Colonic mucosa (tissue), 4 donors: ENCODE measurements at regions not wholly inside any gene's neighbourhood (a gene's known extent, or its start where the extent isn't known, plus 50 kb on each side); places are given as distances from the start of the nearest gene placed in this dataset.
A peak's percentile ranks its signal among the peaks of the same experiment; 100 is the strongest.
"Not testable (repeated sequence)": the region's sequence is repeated elsewhere in the genome, so short reads cannot be mapped to it uniquely, and the experiment has no call there.

ENCODE experiments used
- DNase-seq: peaks from one replicate; pipeline ENCODE4 v3.0.0-alpha.2; 2020
- H3K27ac ChIP-seq: fragments of 200-600 bp; one replicate; pipeline ENCODE4 v1.8.0; 2021
- H3K27me3 ChIP-seq: fragments of 200-600 bp; one replicate; pipeline ENCODE4 v1.8.0; 2021
- H3K36me3 ChIP-seq: fragments of 200-600 bp; one replicate; pipeline ENCODE4 v1.8.0; 2021
- H3K4me1 ChIP-seq: fragments of 200-600 bp; one replicate; pipeline ENCODE4 v1.8.0; 2021; ENCODE audit warnings: mild to moderate bottlenecking
- H3K4me3 ChIP-seq: fragments of 200-600 bp; one replicate; pipeline ENCODE4 v1.8.0; 2021
- H3K9ac ChIP-seq, 2 donors: one replicate each; pipeline ENCODE4 v1.7.0; 2013; ENCODE audit warnings: control low read depth in 2 of 2, low read depth in 2 of 2, low read length in 2 of 2
- H3K9me3 ChIP-seq: fragments of 200-600 bp; one replicate; pipeline ENCODE4 v1.8.0; 2021
- CTCF ChIP-seq: fragments of 200-600 bp; IDR thresholded peaks from one replicate; pipeline ENCODE4 v1.8.0; 2022; ENCODE audit warnings: antibody characterized with exemption, mild to moderate bottlenecking
- intact Hi-C: fragments of 100-400 bp; cut with DNase I; formaldehyde crosslinking; loops from one replicate; pipeline ENCODE4 v1.14.1; 2022
- donor health status: healthy.
- donor health status: DM: no; HTN: no; CAD: no.
- donor health status: DM: no; HTN: no; CAD: no.

GRCh38 chr1:88610687-88611086 lies 73.4 kb upstream of the PKN2 start:
- Histone ChIP-seq H3K9ac (no peak overlapping the region), H3K9me3 (no peaks in the 10 kb centered on the region), H3K4me1 (no peaks in the 10 kb centered on the region), H3K27ac (no peak overlapping the region), H3K36me3 (no peaks in the 10 kb centered on the region), H3K4me3 (no peak overlapping the region), H3K27me3 (no peaks in the 10 kb centered on the region)
- TF ChIP-seq CTCF: no peak
- intact Hi-C loops: no loop called here
- DNase-seq: no peak

DNA sequence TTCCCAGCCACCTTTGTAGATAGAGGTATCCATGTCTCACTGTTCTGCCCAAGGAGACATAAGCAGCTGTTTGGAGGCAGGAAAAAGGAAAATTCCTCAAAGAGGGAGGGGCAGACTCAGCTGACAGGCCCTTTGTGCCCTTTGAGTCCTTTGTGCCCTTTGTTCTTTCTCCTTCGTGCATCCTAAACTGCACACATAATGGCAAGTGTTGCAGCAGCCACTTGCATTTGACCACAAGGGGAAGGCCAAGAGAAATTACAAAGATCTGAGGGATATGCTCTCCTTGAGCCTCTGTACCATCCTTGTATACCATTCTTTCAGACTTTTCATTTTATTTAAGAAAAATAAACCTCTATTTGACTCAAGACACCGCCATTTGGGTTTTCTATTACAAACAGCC lies 71.8 kb upstream of the PKN2 start:
- no peak overlapping the region for H3K9ac ChIP-seq
- peak; percentile 36 for DNase-seq
- H3K36me3 ChIP-seq: no peaks in the 10 kb centered on the region
- H3K4me3 ChIP-seq: no peak overlapping the region
- no peaks in the 10 kb centered on the region for H3K4me1 ChIP-seq
- intact Hi-C loops: no loop called here
- H3K27me3 ChIP-seq: no peaks in the 10 kb centered on the region
- TF ChIP-seq CTCF: no peak
- H3K9me3 ChIP-seq: no peaks in the 10 kb centered on the region
- peak overlapping the region; percentile 76 for H3K27ac ChIP-seq

DNA sequence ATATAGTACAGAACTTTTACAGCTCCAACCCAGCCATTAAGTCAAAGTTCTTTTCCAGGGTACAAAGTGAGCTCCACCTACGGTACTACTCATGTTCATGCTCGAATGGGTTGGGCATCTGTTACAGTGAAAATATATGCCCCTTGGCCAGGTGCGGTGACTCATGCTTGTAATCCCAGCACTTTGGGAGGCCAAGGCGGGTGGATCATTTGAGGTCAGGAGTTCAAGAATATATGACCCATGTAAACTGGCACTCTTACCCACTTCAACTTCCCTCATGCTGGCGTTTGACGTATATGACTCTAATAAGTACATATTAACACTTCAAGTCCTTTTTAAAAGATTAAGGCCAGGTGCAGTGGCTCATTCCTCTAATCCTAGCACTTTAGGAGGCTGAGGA lies 71.3 kb upstream of the PKN2 start:
- no peak for TF ChIP-seq CTCF
- peak; percentile 83 for DNase-seq
- Histone ChIP-seq H3K27ac (peak overlapping the region; percentile 58), H3K36me3 (no peaks in the 10 kb centered on the region), H3K9ac (no peak overlapping the region), H3K4me3 (no peak overlapping the region), H3K9me3 (no peaks in the 10 kb centered on the region), H3K27me3 (no peaks in the 10 kb centered on the region), H3K4me1 (no peaks in the 10 kb centered on the region)
- intact Hi-C loops: no loop called here

- Histone ChIP-seq H3K9ac (no peak overlapping the region), H3K36me3 (no peaks in the 10 kb centered on the region), H3K27me3 (no peaks in the 10 kb centered on the region), H3K9me3 (peaks cover 4% of the 10 kb centered on the region), H3K4me1 (no peaks in the 10 kb centered on the region), H3K27ac (no peak overlapping the region), H3K4me3 (no peak overlapping the region)
- intact Hi-C loops: no loop called here
- no peak for DNase-seq
- TF ChIP-seq CTCF: no peak
These were observed 65.7 kb upstream of the PKN2 start for GRCh38 chr1:88618331-88618730.

GRCh38 chr1:88623101-88623500 lies 61.0 kb upstream of the PKN2 start:
- H3K36me3 ChIP-seq, H3K27me3 ChIP-seq, H3K9ac ChIP-seq, intact Hi-C loops, H3K4me3 ChIP-seq, DNase-seq, H3K4me1 ChIP-seq, H3K27ac ChIP-seq, H3K9me3 ChIP-seq: not testable (repeated sequence)
